ENCODE measurements at regions not wholly inside any gene's neighbourhood (a gene's known extent, or its start where the extent isn't known, plus 50 kb on each side); places are given as distances from the start of the nearest gene placed in this dataset.
"Not testable (repeated sequence)": the region's sequence is repeated elsewhere in the genome, so short reads cannot be mapped to it uniquely, and the experiment has no call there.

GRCh38 chr7:93707249-93707648 is 132.7 kb upstream of the CALCR start:
- TF ChIP-seq GLIS3 (CRISPR knock-in tag; IDR thresholded peaks at IDR 0.05) (no peak), CREB5 (CRISPR knock-in tag; IDR thresholded peaks at IDR 0.05; ENCODE audit: low read depth) (no peak), ARNTL (CRISPR knock-in tag; IDR thresholded peaks at IDR 0.05; ENCODE audit: borderline replicate concordance, low read depth) (no peak), CSDC2 (CRISPR knock-in tag; IDR thresholded peaks at IDR 0.05) (no peak), SNAI2 (CRISPR knock-in tag; IDR thresholded peaks at IDR 0.05) (no peak)
- no peak for ATAC-seq

GRCh38 chr7:93706162-93706561 is 131.6 kb upstream of the CALCR start:
- not testable (repeated sequence) for ATAC-seq

- TF ChIP-seq ARNTL (CRISPR knock-in tag; IDR thresholded peaks at IDR 0.05; ENCODE audit: borderline replicate concordance, low read depth): no peak
- TF ChIP-seq CREB5 (CRISPR knock-in tag; IDR thresholded peaks at IDR 0.05; ENCODE audit: low read depth): peak; percentile 31; the same call in 1 of the 2 replicates
- TF ChIP-seq CSDC2 (CRISPR knock-in tag; IDR thresholded peaks at IDR 0.05): no peak
- TF ChIP-seq OSR1 (CRISPR knock-in tag; IDR thresholded peaks at IDR 0.05): no peak
- TF ChIP-seq CSRNP3 (CRISPR knock-in tag; IDR thresholded peaks at IDR 0.05): 0 out of 2 replicates have a peak, but pooled peaks have one; percentile 31
- TF ChIP-seq ESRRG (CRISPR knock-in tag; IDR thresholded peaks at IDR 0.05): no peak
- peak; percentile 73 for TF ChIP-seq TCF4 (CRISPR knock-in tag; IDR thresholded peaks at IDR 0.05; ENCODE audit: borderline replicate concordance)
- TF ChIP-seq ISL1 (CRISPR knock-in tag; IDR thresholded peaks at IDR 0.05): peak; percentile 89
- no peak for TF ChIP-seq GLIS3 (CRISPR knock-in tag; IDR thresholded peaks at IDR 0.05)
- no peak for ATAC-seq
Measured at GRCh38 chr7:93704217-93704616, 129.7 kb upstream of the CALCR start.

- no peak for ATAC-seq
Measured at GRCh38 chr7:93697901-93698300, 123.4 kb upstream of the CALCR start.

GRCh38 chr7:93693796-93694195 is 119.3 kb upstream of the CALCR start:
- no peak for ATAC-seq
- no peak for TF ChIP-seq ZFP30 (CRISPR knock-in tag; IDR thresholded peaks at IDR 0.05)
- no peak for TF ChIP-seq TCF4 (CRISPR knock-in tag; IDR thresholded peaks at IDR 0.05; ENCODE audit: borderline replicate concordance)
- TF ChIP-seq ZNF70 (CRISPR knock-in tag; IDR thresholded peaks at IDR 0.05): no peak
- TF ChIP-seq GLIS3 (CRISPR knock-in tag; IDR thresholded peaks at IDR 0.05): no peak
- no peak for TF ChIP-seq PATZ1 (CRISPR knock-in tag; IDR thresholded peaks at IDR 0.05; ENCODE audit: borderline replicate concordance)
- TF ChIP-seq CREB5 (CRISPR knock-in tag; IDR thresholded peaks at IDR 0.05; ENCODE audit: low read depth): no peak
- no peak for TF ChIP-seq BACH2 (CRISPR knock-in tag; IDR thresholded peaks at IDR 0.05; ENCODE audit: borderline replicate concordance)
- no peak for TF ChIP-seq PPARA (CRISPR knock-in tag; IDR thresholded peaks at IDR 0.05; ENCODE audit: borderline replicate concordance)
- TF ChIP-seq CSRNP3 (CRISPR knock-in tag; IDR thresholded peaks at IDR 0.05): no peak
- TF ChIP-seq OSR1 (CRISPR knock-in tag; IDR thresholded peaks at IDR 0.05): no peak
- no peak for TF ChIP-seq CSDC2 (CRISPR knock-in tag; IDR thresholded peaks at IDR 0.05)
- TF ChIP-seq ZNF565 (CRISPR knock-in tag; conservative IDR thresholded peaks at IDR 0.05; ENCODE audit: low read depth): no peak
- no peak for TF ChIP-seq TSHZ2 (CRISPR knock-in tag; IDR thresholded peaks at IDR 0.05)
- TF ChIP-seq RARB (CRISPR knock-in tag; IDR thresholded peaks at IDR 0.05): no peak
- no peak for TF ChIP-seq ZNF8 (CRISPR knock-in tag; IDR thresholded peaks at IDR 0.05)
- TF ChIP-seq ESRRG (CRISPR knock-in tag; IDR thresholded peaks at IDR 0.05): no peak
- TF ChIP-seq ZC3H10 (CRISPR knock-in tag; IDR thresholded peaks at IDR 0.05): no peak

More at GRCh38 chr7:93697901-93698300, 123.4 kb upstream of the CALCR start:
- TF ChIP-seq TOX (CRISPR knock-in tag; IDR thresholded peaks at IDR 0.05; ENCODE audit: borderline replicate concordance): no peak
- no peak for TF ChIP-seq TCF4 (CRISPR knock-in tag; IDR thresholded peaks at IDR 0.05; ENCODE audit: borderline replicate concordance)
- TF ChIP-seq ESRRG (CRISPR knock-in tag; IDR thresholded peaks at IDR 0.05): no peak
- TF ChIP-seq BACH2 (CRISPR knock-in tag; IDR thresholded peaks at IDR 0.05; ENCODE audit: borderline replicate concordance): no peak
- no peak for TF ChIP-seq ARNTL (CRISPR knock-in tag; IDR thresholded peaks at IDR 0.05; ENCODE audit: borderline replicate concordance, low read depth)
- no peak for TF ChIP-seq ZNF565 (CRISPR knock-in tag; conservative IDR thresholded peaks at IDR 0.05; ENCODE audit: low read depth)
- no peak for TF ChIP-seq GLIS3 (CRISPR knock-in tag; IDR thresholded peaks at IDR 0.05)
- no peak for TF ChIP-seq ZFP3 (CRISPR knock-in tag; IDR thresholded peaks at IDR 0.05)
- no peak for TF ChIP-seq CSDC2 (CRISPR knock-in tag; IDR thresholded peaks at IDR 0.05)

All from SK-N-SH treated with all-trans-retinoic acid at 6 μM for 48 hours (cell line).